B cell (primary cell): ENCODE measurements at regions not wholly inside any gene's neighbourhood (a gene's known extent, or its start where the extent isn't known, plus 50 kb on each side); places are given as distances from the start of the nearest gene placed in this dataset.
A peak's percentile ranks its signal among the peaks of the same experiment; 100 is the strongest.

Experiments used
- ATAC-seq: fragments of 200-7000 bp; cut with Tn5 transposase; one replicate; pipeline ENCODE4 v1.10.0; 2021; ENCODE audit warnings: low read depth, mild to moderate bottlenecking, moderate number of reproducible peaks, moderate library complexity
- CTCF ChIA-PET: fragments of 350-600 bp; sonication (Branson Sonifier 250); formaldehyde crosslinking; loops from one replicate; lab custom pipeline; 2021; ENCODE audit warnings: antibody characterized with exemption, inconsistent platforms; lab: Charles Lee
- POLR2A ChIA-PET: fragments of 350-600 bp; sonication (Branson Sonifier 250); formaldehyde crosslinking; loops from one replicate; lab custom pipeline; 2021; ENCODE audit warnings: antibody characterized with exemption; lab: Charles Lee
- DNase-seq: peaks from one replicate; pipeline ENCODE4 v3.0.0; 2013
- H2AFZ ChIP-seq: 2 replicates; pipeline ENCODE4 v1.6.1; 2012; ENCODE audit warnings: mild to moderate bottlenecking, low read depth, low read length; ENCODE audit not compliant: insufficient read depth, poor library complexity, severe bottlenecking
- H3K27ac ChIP-seq, 2 donors: 1 replicate in 1 of 2; 2 replicates in 1 of 2; pipeline ENCODE4 v1.5.1; 2012 to 2013; ENCODE audit warnings: low read length in 2 of 2, mild to moderate bottlenecking in 2 of 2, moderate library complexity in 1 of 2
- H3K27me3 ChIP-seq, 4 experiments: fragments of 200-600 bp in 1 of 4; sonication (generic) in 1 of 4; replicated peaks in 1 of 4; 1 replicate in 2 of 4; 2 replicates in 2 of 4; pipeline versions ENCODE4 v1.6.1 to v1.7.0; 2013 to 2016; ENCODE audit warnings: low read length in 3 of 4, mild to moderate bottlenecking in 2 of 4, mixed read lengths in 1 of 4, moderate library complexity in 1 of 4; ENCODE audit not compliant: insufficient read depth in 4 of 4, control insufficient read depth in 3 of 4; ENCODE audit errors: control extremely low read depth in 1 of 4
- H3K36me3 ChIP-seq, 2 experiments: replicated peaks in 1 of 2; 1 replicate in 1 of 2; 2 replicates in 1 of 2; pipeline versions ENCODE4 v1.6.1 to v1.7.1; 2013; ENCODE audit warnings: low read length in 1 of 2; ENCODE audit not compliant: insufficient read depth in 2 of 2, control insufficient read depth in 1 of 2; ENCODE audit errors: control extremely low read depth in 1 of 2, extremely low read depth in 1 of 2
- H3K4me1 ChIP-seq, 2 donors: fragments of 200-600 bp in 1 of 2; sonication (generic) in 1 of 2; 1 replicate in 1 of 2; 2 replicates in 1 of 2; pipeline versions ENCODE4 v1.5.1 to v1.6.1; 2013 to 2017; ENCODE audit warnings: low read length in 2 of 2; ENCODE audit not compliant: control insufficient read depth in 2 of 2, insufficient read depth in 2 of 2
- H3K4me2 ChIP-seq: replicated peaks from 2 replicates; pipeline ENCODE3; 2012; ENCODE audit warnings: mild to moderate bottlenecking, low read depth, low read length; ENCODE audit not compliant: poor library complexity, severe bottlenecking
- H3K4me3 ChIP-seq, 5 experiments: fragments of 200-600 bp in 1 of 5; sonication (generic) in 1 of 5; 1 replicate in 3 of 5; 2 replicates in 2 of 5; pipeline versions ENCODE4 v1.5.1 to v1.7.0; 2011 to 2016; ENCODE audit warnings: low read length in 4 of 5, mild to moderate bottlenecking in 4 of 5, low read depth in 2 of 5, control low read depth in 1 of 5, moderate library complexity in 1 of 5; ENCODE audit not compliant: insufficient read depth in 1 of 5; ENCODE audit errors: control extremely low read depth in 1 of 5, extremely low read depth in 1 of 5
- H3K79me2 ChIP-seq: fragments of 200-600 bp; sonication (generic); one replicate; pipeline ENCODE4 v1.6.0; 2016; ENCODE audit warnings: low read length; ENCODE audit not compliant: control insufficient read depth, insufficient read depth
- H3K9ac ChIP-seq: fragments of 200-600 bp; sonication (generic); 2 replicates; pipeline ENCODE4 v1.6.1; 2017; ENCODE audit warnings: mild to moderate bottlenecking, low read length, moderate library complexity
- H3K9me3 ChIP-seq, 3 donors: one replicate each; pipeline versions ENCODE4 v1.6.1 to v1.7.1; 2013; ENCODE audit warnings: low read length in 2 of 3; ENCODE audit not compliant: control insufficient read depth in 2 of 3, insufficient read depth in 1 of 3; ENCODE audit errors: control extremely low read depth in 1 of 3
- H4K20me1 ChIP-seq: 2 replicates; pipeline ENCODE4 v1.6.0; 2012; ENCODE audit warnings: mild to moderate bottlenecking, low read length; ENCODE audit not compliant: insufficient read depth, control insufficient read depth, poor library complexity, severe bottlenecking
- H3K27ac Mint-ChIP-seq: one replicate; pipeline ENCODE4 v1.8.0; 2021; ENCODE audit warnings: mixed read lengths
- H3K27me3 Mint-ChIP-seq: one replicate; pipeline ENCODE4 v1.8.0; 2021; ENCODE audit warnings: mixed read lengths
- H3K4me1 Mint-ChIP-seq: one replicate; pipeline ENCODE4 v1.8.0; 2021; ENCODE audit warnings: mixed read lengths
- H3K4me3 Mint-ChIP-seq: one replicate; pipeline ENCODE4 v1.8.0; 2021; ENCODE audit warnings: mixed read lengths
- H3K9me3 Mint-ChIP-seq: one replicate; pipeline ENCODE4 v1.8.0; 2022; ENCODE audit warnings: mixed read lengths; ENCODE audit not compliant: insufficient read depth
- CTCF ChIP-seq: fragments of 200-600 bp; IDR thresholded peaks from one replicate; pipeline ENCODE4 v1.8.0; 2022; ENCODE audit warnings: antibody characterized with exemption, mild to moderate bottlenecking
- EZH2 ChIP-seq: IDR thresholded peaks from 2 replicates; pipeline ENCODE4 v1.6.1; 2012; ENCODE audit warnings: borderline replicate concordance, low read depth, mild to moderate bottlenecking, moderate library complexity, low read length; ENCODE audit not compliant: insufficient read depth, poor library complexity, severe bottlenecking
- WGBS: methylation state at CpG from one replicate; pipeline ENCODE4 v1.1.5; 2013; ENCODE audit warnings: missing lambda C conversion rate; ENCODE audit not compliant: insufficient coverage; 5-methylcytosine and 5-hydroxymethylcytosine counted together
- intact Hi-C: fragments of 100-400 bp; cut with micrococcal nuclease; formaldehyde crosslinking; loops from one replicate; pipeline ENCODE4 v1.10.0; 2022

DNA sequence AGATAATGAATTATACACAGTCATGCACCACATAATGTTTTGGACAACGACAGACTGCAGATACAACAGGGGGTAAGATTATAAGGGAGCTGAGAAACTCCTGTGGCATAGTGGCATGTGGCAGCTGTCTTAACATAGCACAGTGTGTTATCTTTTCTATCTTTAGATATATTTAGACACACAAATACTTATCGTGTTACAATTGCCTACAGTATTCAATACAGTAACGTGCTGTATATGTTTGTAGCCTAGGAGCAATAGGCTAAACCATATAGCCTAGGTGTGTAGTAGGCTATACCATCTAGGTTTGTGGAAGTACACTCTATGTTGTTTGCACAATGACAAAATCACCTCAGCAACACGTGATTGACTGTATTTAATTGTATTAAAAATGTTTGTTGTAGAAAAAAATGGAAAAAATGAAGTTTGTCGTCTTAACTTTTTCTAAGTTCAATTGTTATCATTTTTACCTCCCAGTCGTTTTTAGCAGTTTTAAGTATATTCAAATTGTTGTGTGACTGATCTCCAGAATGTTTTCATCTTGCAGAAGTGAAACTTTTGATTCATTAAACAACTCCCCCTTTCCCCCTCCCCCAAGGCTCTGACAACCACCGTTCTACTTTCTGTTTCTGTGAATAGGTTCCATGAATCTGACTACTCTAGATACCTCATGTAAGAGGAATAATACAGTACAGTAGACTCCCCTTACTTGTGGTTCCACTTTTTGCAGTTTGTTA, 351.0 kb upstream of the B3GALT2 start:
- Histone ChIP-seq H3K9ac (no peak overlapping the region), H2AFZ (no peak overlapping the region), H4K20me1 (no peaks in the 10 kb centered on the region), H3K27me3 (no peaks in the 10 kb centered on the region), H3K4me3 (peak overlapping the region in 1 of 5 experiments; percentile 37), H3K9me3 (no peaks in the 10 kb centered on the region), H3K36me3 (no peaks in the 10 kb centered on the region), H3K4me2 (peak overlapping the region; percentile 62), H3K79me2 (no peaks in the 10 kb centered on the region), H3K27ac (peak overlapping the region; percentile 30 to 42), H3K4me1 (peaks cover 32 to 38% of the 10 kb centered on the region in 2 donors)
- Mint-ChIP-seq H3K4me1 (peaks cover 42% of the 10 kb centered on the region), H3K9me3 (no peaks in the 10 kb centered on the region), H3K4me3 (peak overlapping the region; percentile 61), H3K27ac (peak overlapping the region; percentile 62), H3K27me3 (no peaks in the 10 kb centered on the region)
- ChIA-PET CTCF (no interaction called here), POLR2A (no interaction called here)
- ATAC-seq (peak; percentile 94), DNase-seq (peak; percentile 87)
- intact Hi-C loops = loop anchor here (1.0 to 5.0 kb wide), 8 partner anchors 31 to 757 kb away; partner anchors contain the start of genes CDC73, RGS2, RO60 and UCHL5
- TF ChIP-seq CTCF = no peak
- no peak for TF ChIP-seq EZH2
- no CpG with 5 or more reads among the region's 7 CpGs for WGBS

- no peak overlapping the region for H3K27ac ChIP-seq
- 82% methylated on average over 3 of the region's 6 CpGs for WGBS
- H3K36me3 ChIP-seq = no peaks in the 10 kb centered on the region
- no peak overlapping the region for H3K4me3 ChIP-seq
- ChIA-PET CTCF (no interaction called here), POLR2A (no interaction called here)
- TF ChIP-seq EZH2 (no peak), CTCF (no peak)
- intact Hi-C loops = no loop called here
- Mint-ChIP-seq H3K9me3 (no peaks in the 10 kb centered on the region), H3K4me1 (peaks cover 20% of the 10 kb centered on the region), H3K27me3 (no peaks in the 10 kb centered on the region), H3K4me3 (no peak overlapping the region), H3K27ac (no peak overlapping the region)
- no peaks in the 10 kb centered on the region for H4K20me1 ChIP-seq
- DNase-seq (no peak), ATAC-seq (no peak)
- peaks cover 17 to 18% of the 10 kb centered on the region in 2 donors for H3K4me1 ChIP-seq
- H2AFZ ChIP-seq = no peak overlapping the region
- H3K4me2 ChIP-seq = no peak overlapping the region
- no peak overlapping the region for H3K9ac ChIP-seq
- H3K9me3 ChIP-seq = peaks cover 0 to 1% (median 0%) of the 10 kb centered on the region in 3 donors
- no peaks in the 10 kb centered on the region for H3K79me2 ChIP-seq
- H3K27me3 ChIP-seq = no peaks in the 10 kb centered on the region
Measured at GRCh38 chr1:193533853-193534252, 347.4 kb upstream of the B3GALT2 start.
